Embryonic facial prominence (tissue), 1 donor: ENCODE measurements at regions not wholly inside any gene's neighbourhood (a gene's known extent, or its start where the extent isn't known, plus 50 kb on each side); places are given as distances from the start of the nearest gene placed in this dataset.

Source experiments
- DNase-seq: peaks from one replicate; pipeline ENCODE4 v3.0.0-alpha.2; 2016; ENCODE audit errors: extremely low spot score

- no peak for DNase-seq
These were observed 196.4 kb downstream of the RASSF9 start for GRCh38 chr12:85639834-85640233.

- DNase-seq = no peak
These were observed 194.4 kb downstream of the RASSF9 start for GRCh38 chr12:85641796-85642195.

- DNase-seq = no peak
These were observed 193.9 kb downstream of the RASSF9 start for GRCh38 chr12:85642288-85642687.

GRCh38 chr12:85642808-85643207, 193.4 kb downstream of the RASSF9 start:
- DNase-seq = no peak

- no peak for DNase-seq
These were observed 191.7 kb downstream of the RASSF9 start for GRCh38 chr12:85644508-85644907.

GRCh38 chr12:85653731-85654455, 182.3 kb downstream of the RASSF9 start:
- DNase-seq = no peak

- no peak for DNase-seq
These were observed 181.8 kb downstream of the RASSF9 start for GRCh38 chr12:85654456-85654840.

GRCh38 chr12:85656561-85656960, 179.6 kb downstream of the RASSF9 start:
- no peak for DNase-seq

GRCh38 chr12:85657251-85657650, 179.0 kb downstream of the RASSF9 start:
- no peak for DNase-seq

GRCh38 chr12:85657836-85658630, 178.2 kb downstream of the RASSF9 start:
- no peak for DNase-seq

GRCh38 chr12:85659754-85660530, 176.3 kb downstream of the RASSF9 start:
- no peak for DNase-seq

GRCh38 chr12:85661461-85662206, 174.6 kb downstream of the RASSF9 start:
- no peak for DNase-seq

- DNase-seq = no peak
These were observed 174.0 kb downstream of the RASSF9 start for GRCh38 chr12:85662207-85662602.

- no peak for DNase-seq
These were observed 172.6 kb downstream of the RASSF9 start for GRCh38 chr12:85663631-85664030.

- no peak for DNase-seq
These were observed 171.8 kb downstream of the RASSF9 start for GRCh38 chr12:85664429-85664828.

GRCh38 chr12:85669911-85670310, 166.3 kb downstream of the RASSF9 start:
- no peak for DNase-seq

GRCh38 chr12:85672436-85672835, 163.8 kb downstream of the RASSF9 start:
- DNase-seq = no peak

GRCh38 chr12:85673921-85674420, 162.2 kb downstream of the RASSF9 start:
- DNase-seq = no peak

- DNase-seq = no peak
These were observed 159.1 kb downstream of the RASSF9 start for GRCh38 chr12:85676816-85677749.

GRCh38 chr12:85679296-85679695, 156.9 kb downstream of the RASSF9 start:
- no peak for DNase-seq
